Stomach (tissue), 8 donors: ENCODE measurements at regions not wholly inside any gene's neighbourhood (a gene's known extent, or its start where the extent isn't known, plus 50 kb on each side); places are given as distances from the start of the nearest gene placed in this dataset.

Experiments used
- DNase-seq, 2 donors: peaks; one replicate each; pipeline versions ENCODE4 v3.0.0 to v3.0.0-alpha.2; 2013 to 2019
- H3K27ac ChIP-seq, 5 donors: fragments of 200-600 bp in 4 of 5; sonication (generic) in 4 of 5; one replicate each; pipeline ENCODE4 v1.5.1; 2013 to 2019; ENCODE audit warnings: mild to moderate bottlenecking in 1 of 5, moderate library complexity in 1 of 5
- H3K27me3 ChIP-seq, 3 donors: fragments of 200-600 bp; sonication (generic); one replicate each; pipeline ENCODE4 v1.5.1; 2017 to 2019; ENCODE audit warnings: mixed run types in 1 of 3
- H3K36me3 ChIP-seq, 4 donors: fragments of 200-600 bp; sonication (generic); 1 replicate in 3 of 4; 2 replicates in 1 of 4; pipeline ENCODE4 v1.5.1; 2016 to 2019
- H3K4me1 ChIP-seq, 4 donors: fragments of 200-600 bp; sonication (generic); one replicate each; pipeline ENCODE4 v1.5.1; 2016 to 2019
- H3K4me3 ChIP-seq, 4 donors: fragments of 200-600 bp; sonication (generic) in 3 of 4; one replicate each; pipeline ENCODE4 v1.5.1; 2016 to 2019; ENCODE audit warnings: mild to moderate bottlenecking in 1 of 4
- H3K9me3 ChIP-seq, 4 donors: fragments of 200-600 bp; sonication (generic); one replicate each; pipeline ENCODE4 v1.5.1; 2016 to 2019
- EP300 ChIP-seq: sonication (generic); formaldehyde crosslinking; IDR thresholded peaks from one replicate; pipeline ENCODE4 v1.6.1; 2017; ENCODE audit warnings: antibody characterized with exemption
- POLR2A ChIP-seq, 4 donors: fragments of 450-650 bp; IDR thresholded peaks; one replicate each; pipeline ENCODE4 v1.6.1; 2016; ENCODE audit warnings: antibody characterized with exemption in 4 of 4, control low read depth in 2 of 4, mild to moderate bottlenecking in 1 of 4, moderate library complexity in 1 of 4
- POLR2AphosphoS5 ChIP-seq, 3 donors: sonication (generic); formaldehyde crosslinking; IDR thresholded peaks; one replicate each; pipeline ENCODE4 v1.6.1; 2016; ENCODE audit warnings: antibody characterized with exemption in 3 of 3
- WGBS, 5 donors: extraction: QIAGEN DNeasy Blood & Tissue Kit in 3 of 5; methylation state at CpG; one replicate each; pipeline versions ENCODE4 v1.1.5 to v1.1.7; 2013 to 2018; 5-methylcytosine and 5-hydroxymethylcytosine counted together
- intact Hi-C: fragments of 100-400 bp; cut with DNase I; formaldehyde crosslinking; loops from one replicate; pipeline ENCODE4 v1.15.1; 2023; ENCODE audit warnings: low total_unique reads
- TF ChIP-seq, protein P1 (sequence below), 7 experiments: fragments of 450-650 bp in 4 of 7; fragments of 200-600 bp in 3 of 7; sonication (generic) in 3 of 7; IDR thresholded peaks; one replicate each; pipeline ENCODE4 v1.5.1; 2016 to 2019; ENCODE audit warnings: antibody characterized with exemption in 7 of 7, control low read depth in 2 of 7, mild to moderate bottlenecking in 1 of 7
- donor health status: healthy with polysubstance abuse.
- donor health status: Bipolar disorder and iron deficiency.
- donor health status: healthy.

DNA sequence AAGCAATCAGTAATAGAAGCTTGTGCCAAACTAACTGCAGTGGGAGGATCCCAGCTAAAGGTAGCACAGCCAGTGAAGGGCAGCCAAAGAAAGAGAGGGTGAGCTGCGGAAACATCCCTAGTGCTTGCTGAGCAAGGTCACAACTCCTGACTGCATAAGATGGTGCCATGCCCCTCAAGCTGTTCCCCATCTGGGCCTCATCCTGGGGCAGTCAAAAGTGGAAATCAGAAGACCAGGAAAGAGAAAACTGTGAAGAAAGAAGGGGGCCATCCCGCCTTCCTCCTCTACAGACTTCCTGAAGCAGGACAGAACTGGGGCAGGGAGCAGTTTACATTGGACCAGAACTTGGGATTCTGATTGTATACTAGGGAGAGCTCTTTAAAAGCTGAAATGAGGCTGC lies 159.2 kb downstream of the TNFSF13B start:
- Histone ChIP-seq H3K4me3 (no peak overlapping the region), H3K27ac (no peak overlapping the region), H3K9me3 (no peaks in the 10 kb centered on the region), H3K27me3 (no peaks in the 10 kb centered on the region), H3K36me3 (no peaks in the 10 kb centered on the region), H3K4me1 (no peaks in the 10 kb centered on the region)
- TF ChIP-seq EP300 (no peak), POLR2AphosphoS5 (IDR thresholded peaks at IDR 0.05) (no peak), POLR2A (IDR thresholded peaks at IDR 0.05) (no peak)
- TF ChIP-seq, protein P1, sequence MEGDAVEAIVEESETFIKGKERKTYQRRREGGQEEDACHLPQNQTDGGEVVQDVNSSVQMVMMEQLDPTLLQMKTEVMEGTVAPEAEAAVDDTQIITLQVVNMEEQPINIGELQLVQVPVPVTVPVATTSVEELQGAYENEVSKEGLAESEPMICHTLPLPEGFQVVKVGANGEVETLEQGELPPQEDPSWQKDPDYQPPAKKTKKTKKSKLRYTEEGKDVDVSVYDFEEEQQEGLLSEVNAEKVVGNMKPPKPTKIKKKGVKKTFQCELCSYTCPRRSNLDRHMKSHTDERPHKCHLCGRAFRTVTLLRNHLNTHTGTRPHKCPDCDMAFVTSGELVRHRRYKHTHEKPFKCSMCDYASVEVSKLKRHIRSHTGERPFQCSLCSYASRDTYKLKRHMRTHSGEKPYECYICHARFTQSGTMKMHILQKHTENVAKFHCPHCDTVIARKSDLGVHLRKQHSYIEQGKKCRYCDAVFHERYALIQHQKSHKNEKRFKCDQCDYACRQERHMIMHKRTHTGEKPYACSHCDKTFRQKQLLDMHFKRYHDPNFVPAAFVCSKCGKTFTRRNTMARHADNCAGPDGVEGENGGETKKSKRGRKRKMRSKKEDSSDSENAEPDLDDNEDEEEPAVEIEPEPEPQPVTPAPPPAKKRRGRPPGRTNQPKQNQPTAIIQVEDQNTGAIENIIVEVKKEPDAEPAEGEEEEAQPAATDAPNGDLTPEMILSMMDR (IDR thresholded peaks at IDR 0.05), result no peak
- DNase-seq, result no peak
- 75 to 95% (median 87%) methylated on average over 2 of the region's 2 CpGs for WGBS, 5 donors
- intact Hi-C loops, result no loop called here

DNA sequence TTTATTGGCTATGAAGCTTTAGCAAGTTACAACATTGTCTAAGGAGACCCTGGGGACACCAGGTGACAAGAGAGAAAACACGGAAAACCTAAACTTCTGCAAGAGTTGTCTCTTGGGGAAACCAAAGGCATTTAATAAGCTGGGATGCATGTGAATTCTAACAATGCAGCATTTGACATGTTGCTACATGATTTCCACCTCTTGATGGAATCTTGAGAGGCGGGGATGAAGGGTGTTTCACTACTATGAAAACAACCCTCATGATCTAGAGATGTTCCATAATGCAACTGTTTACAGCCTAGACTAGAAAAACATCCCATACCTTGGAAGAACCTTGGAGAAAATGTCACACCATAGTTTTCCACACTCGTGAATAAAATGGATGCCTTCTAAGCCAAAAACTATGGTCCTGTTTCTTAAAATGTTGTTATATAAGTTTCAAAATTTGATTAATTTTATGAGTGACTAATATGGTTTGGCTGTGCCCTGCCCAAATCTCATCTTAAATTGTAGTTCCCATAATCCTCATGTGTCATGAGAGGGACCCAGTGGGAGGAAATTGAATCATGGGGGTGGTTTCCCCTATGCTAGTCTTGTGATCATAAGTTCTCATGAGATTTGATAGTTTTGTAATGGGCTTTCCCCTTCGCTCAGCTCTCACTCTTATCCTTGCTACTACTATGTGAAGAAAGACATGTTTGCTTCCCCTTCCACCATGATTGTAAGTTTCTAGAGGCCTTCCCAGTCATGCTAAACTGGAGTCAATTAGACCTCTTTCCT lies 164.6 kb downstream of the TNFSF13B start:
- Histone ChIP-seq H3K27me3 (no peaks in the 10 kb centered on the region), H3K4me1 (no peaks in the 10 kb centered on the region), H3K36me3 (no peaks in the 10 kb centered on the region), H3K9me3 (no peaks in the 10 kb centered on the region), H3K27ac (no peak overlapping the region), H3K4me3 (no peak overlapping the region)
- no peak for DNase-seq
- 77 to 91% (median 87%) methylated on average over 4 of the region's 4 CpGs for WGBS, 5 donors
- TF ChIP-seq POLR2AphosphoS5 (IDR thresholded peaks at IDR 0.05) (no peak), EP300 (no peak), POLR2A (IDR thresholded peaks at IDR 0.05) (no peak)
- TF ChIP-seq, protein P1 (IDR thresholded peaks at IDR 0.05), result no peak
- intact Hi-C loops, result no loop called here

DNA sequence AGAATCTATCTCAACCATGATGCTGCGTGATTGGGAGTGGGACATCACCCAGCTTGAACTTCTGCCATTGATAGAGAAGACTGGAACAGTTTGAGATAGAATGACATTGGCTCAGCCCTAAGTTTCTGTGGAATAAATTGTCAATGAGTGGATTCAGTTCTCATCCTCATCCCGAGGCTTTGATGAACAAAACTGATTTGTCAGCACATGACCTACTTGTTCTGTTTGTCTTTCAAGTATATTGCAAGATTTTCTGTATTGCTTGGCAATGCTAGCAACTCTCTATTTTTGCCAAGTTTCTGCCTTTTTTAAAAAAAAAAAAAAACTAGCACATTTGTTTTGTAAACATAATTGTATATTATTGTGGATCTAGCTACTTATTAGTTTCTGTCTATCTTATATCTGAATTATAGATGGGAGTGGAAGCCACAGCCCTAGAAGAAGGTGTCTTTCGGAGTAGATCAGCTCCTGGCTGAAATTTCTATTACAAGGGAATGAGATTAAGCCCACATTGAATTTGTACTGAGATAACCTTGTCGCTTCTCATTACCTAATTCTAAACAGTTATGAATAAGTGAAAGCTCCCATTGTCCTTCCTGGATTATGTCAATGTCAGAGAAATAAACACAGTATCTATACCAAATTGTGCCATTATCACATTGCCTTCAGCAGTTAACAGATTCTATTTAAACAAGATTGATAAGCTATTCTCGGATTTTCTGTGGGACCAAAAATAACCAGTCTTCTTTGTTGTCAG lies 166.1 kb downstream of the TNFSF13B start:
- intact Hi-C loops, result no loop called here
- no peak for DNase-seq
- TF ChIP-seq POLR2A (IDR thresholded peaks at IDR 0.05) (no peak), EP300 (no peak), POLR2AphosphoS5 (IDR thresholded peaks at IDR 0.05) (no peak)
- TF ChIP-seq, protein P1 (IDR thresholded peaks at IDR 0.05), result no peak
- Histone ChIP-seq H3K36me3 (no peaks in the 10 kb centered on the region), H3K27me3 (no peaks in the 10 kb centered on the region), H3K4me3 (no peak overlapping the region), H3K27ac (no peak overlapping the region), H3K9me3 (no peaks in the 10 kb centered on the region), H3K4me1 (no peaks in the 10 kb centered on the region)
- 50 to 58% (median 54%) methylated on average over 5 of the region's 5 CpGs for WGBS, 5 donors

GRCh38 chr13:108437496-108437895 lies 168.0 kb downstream of the TNFSF13B start:
- Histone ChIP-seq H3K27ac (no peak overlapping the region), H3K36me3 (no peaks in the 10 kb centered on the region), H3K9me3 (peaks cover 0 to under 1% (median 0%) of the 10 kb centered on the region in 4 donors), H3K27me3 (no peaks in the 10 kb centered on the region), H3K4me1 (no peaks in the 10 kb centered on the region), H3K4me3 (no peak overlapping the region)
- intact Hi-C loops, result no loop called here
- DNase-seq, result no peak
- 40 to 83% (median 56%) methylated on average over 2 of the region's 2 CpGs for WGBS, 5 donors
- no peak for TF ChIP-seq POLR2A (IDR thresholded peaks at IDR 0.05)
- TF ChIP-seq POLR2AphosphoS5 (IDR thresholded peaks at IDR 0.05), result no peak
- TF ChIP-seq, protein P1 (IDR thresholded peaks at IDR 0.05), result no peak
- TF ChIP-seq EP300, result no peak
